Gastroesophageal sphincter (tissue), 4 donors: ENCODE measurements at regions not wholly inside any gene's neighbourhood (a gene's known extent, or its start where the extent isn't known, plus 50 kb on each side); places are given as distances from the start of the nearest gene placed in this dataset.
"Not testable (repeated sequence)": the region's sequence is repeated elsewhere in the genome, so short reads cannot be mapped to it uniquely, and the experiment has no call there.

Source experiments
- ATAC-seq: fragments of 150-250 bp; one replicate; pipeline ENCODE4 v1.9.1; 2016; ENCODE audit warnings: mild to moderate bottlenecking, moderate library complexity
- H3K27ac ChIP-seq, 4 donors: fragments of 200-600 bp; sonication (generic) in 3 of 4; 1 replicate in 3 of 4; 2 replicates in 1 of 4; pipeline ENCODE4 v1.5.1; 2016 to 2019
- H3K27me3 ChIP-seq: fragments of 200-600 bp; sonication (generic); one replicate; pipeline ENCODE4 v1.5.1; 2019
- H3K36me3 ChIP-seq, 2 donors: fragments of 200-600 bp; sonication (generic); one replicate each; pipeline ENCODE4 v1.5.1; 2019; ENCODE audit warnings: control low read depth in 1 of 2
- H3K4me1 ChIP-seq, 3 donors: fragments of 200-600 bp; sonication (generic); 1 replicate in 2 of 3; 2 replicates in 1 of 3; pipeline ENCODE4 v1.5.1; 2016 to 2019; ENCODE audit warnings: control low read depth in 2 of 3
- H3K4me3 ChIP-seq, 2 donors: fragments of 200-600 bp; sonication (generic); one replicate each; pipeline ENCODE4 v1.5.1; 2019; ENCODE audit warnings: mild to moderate bottlenecking in 1 of 2, moderate library complexity in 1 of 2
- H3K9me3 ChIP-seq, 3 donors: fragments of 200-600 bp; sonication (generic); one replicate each; pipeline ENCODE4 v1.5.1; 2017 to 2019; ENCODE audit warnings: control low read depth in 2 of 3
- EP300 ChIP-seq: sonication (generic); formaldehyde crosslinking; IDR thresholded peaks from one replicate; pipeline ENCODE4 v1.6.1; 2017; ENCODE audit warnings: antibody characterized with exemption, mild to moderate bottlenecking
- POLR2A ChIP-seq, 2 donors: fragments of 450-650 bp; IDR thresholded peaks; one replicate each; pipeline ENCODE4 v1.6.1; 2017; ENCODE audit warnings: antibody characterized with exemption in 2 of 2, mild to moderate bottlenecking in 2 of 2, moderate library complexity in 1 of 2
- POLR2AphosphoS5 ChIP-seq: sonication (generic); formaldehyde crosslinking; IDR thresholded peaks from one replicate; pipeline ENCODE4 v1.6.1; 2017; ENCODE audit warnings: antibody characterized with exemption
- WGBS, 2 donors: methylation state at CpG; one replicate each; pipeline ENCODE4 v1.1.5; 2018; ENCODE audit warnings: low coverage in 1 of 2; 5-methylcytosine and 5-hydroxymethylcytosine counted together
- TF ChIP-seq, protein P1 (sequence below), 4 experiments: fragments of 200-600 bp in 2 of 4; fragments of 450-650 bp in 2 of 4; sonication (generic) in 1 of 4; IDR thresholded peaks; one replicate each; pipeline ENCODE4 v1.5.1; 2017 to 2019; ENCODE audit warnings: antibody characterized with exemption in 4 of 4, mild to moderate bottlenecking in 2 of 4, moderate library complexity in 2 of 4

GRCh38 chr3:34886443-34886842 is 752.9 kb upstream of the ARPP21 start:
- Histone ChIP-seq H3K4me3 (no peak overlapping the region), H3K27me3 (no peaks in the 10 kb centered on the region), H3K36me3 (no peaks in the 10 kb centered on the region), H3K27ac (no peak overlapping the region), H3K9me3 (no peaks in the 10 kb centered on the region), H3K4me1 (no peaks in the 10 kb centered on the region)
- no peak for TF ChIP-seq EP300
- TF ChIP-seq, protein P1, sequence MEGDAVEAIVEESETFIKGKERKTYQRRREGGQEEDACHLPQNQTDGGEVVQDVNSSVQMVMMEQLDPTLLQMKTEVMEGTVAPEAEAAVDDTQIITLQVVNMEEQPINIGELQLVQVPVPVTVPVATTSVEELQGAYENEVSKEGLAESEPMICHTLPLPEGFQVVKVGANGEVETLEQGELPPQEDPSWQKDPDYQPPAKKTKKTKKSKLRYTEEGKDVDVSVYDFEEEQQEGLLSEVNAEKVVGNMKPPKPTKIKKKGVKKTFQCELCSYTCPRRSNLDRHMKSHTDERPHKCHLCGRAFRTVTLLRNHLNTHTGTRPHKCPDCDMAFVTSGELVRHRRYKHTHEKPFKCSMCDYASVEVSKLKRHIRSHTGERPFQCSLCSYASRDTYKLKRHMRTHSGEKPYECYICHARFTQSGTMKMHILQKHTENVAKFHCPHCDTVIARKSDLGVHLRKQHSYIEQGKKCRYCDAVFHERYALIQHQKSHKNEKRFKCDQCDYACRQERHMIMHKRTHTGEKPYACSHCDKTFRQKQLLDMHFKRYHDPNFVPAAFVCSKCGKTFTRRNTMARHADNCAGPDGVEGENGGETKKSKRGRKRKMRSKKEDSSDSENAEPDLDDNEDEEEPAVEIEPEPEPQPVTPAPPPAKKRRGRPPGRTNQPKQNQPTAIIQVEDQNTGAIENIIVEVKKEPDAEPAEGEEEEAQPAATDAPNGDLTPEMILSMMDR (IDR thresholded peaks at IDR 0.05) = no peak
- no peak for TF ChIP-seq POLR2AphosphoS5
- TF ChIP-seq POLR2A (IDR thresholded peaks at IDR 0.05) = no peak
- ATAC-seq = no peak
- WGBS, 2 donors = 19 to 31% methylated on average over 3 of the region's 4 CpGs

GRCh38 chr3:34889641-34890040 is 749.7 kb upstream of the ARPP21 start:
- 69% methylated on average over 2 of the region's 2 CpGs; no CpG with 5 or more reads in 1 of the 2 donors for WGBS, 2 donors
- no peak for ATAC-seq
- Histone ChIP-seq H3K36me3 (no peaks in the 10 kb centered on the region), H3K9me3 (no peaks in the 10 kb centered on the region), H3K27me3 (no peaks in the 10 kb centered on the region), H3K4me1 (no peaks in the 10 kb centered on the region), H3K4me3 (no peak overlapping the region), H3K27ac (no peak overlapping the region)
- TF ChIP-seq, protein P1 (IDR thresholded peaks at IDR 0.05) = no peak

GRCh38 chr3:34890247-34890646 is 749.1 kb upstream of the ARPP21 start:
- Histone ChIP-seq H3K4me3 (no peak overlapping the region), H3K36me3 (no peaks in the 10 kb centered on the region), H3K27me3 (no peaks in the 10 kb centered on the region), H3K27ac (no peak overlapping the region), H3K9me3 (no peaks in the 10 kb centered on the region), H3K4me1 (no peaks in the 10 kb centered on the region)
- TF ChIP-seq POLR2AphosphoS5 = no peak
- TF ChIP-seq, protein P1 (IDR thresholded peaks at IDR 0.05) = no peak
- no peak for ATAC-seq
- WGBS, 2 donors = 88 to 100% methylated on average over 1 of the region's 1 CpG

GRCh38 chr3:34891941-34892340 is 747.4 kb upstream of the ARPP21 start:
- TF ChIP-seq POLR2A (IDR thresholded peaks at IDR 0.05) = no peak
- no peak for TF ChIP-seq EP300
- TF ChIP-seq, protein P1 (IDR thresholded peaks at IDR 0.05) = no peak
- no peak for TF ChIP-seq POLR2AphosphoS5
- 68 to 79% methylated on average over 2 to 3 of the region's 3 CpGs for WGBS, 2 donors
- H3K4me1 ChIP-seq = no peaks in the 10 kb centered on the region
- no peaks in the 10 kb centered on the region for H3K27me3 ChIP-seq
- H3K27ac ChIP-seq = no peak overlapping the region
- no peak for ATAC-seq
- no peaks in the 10 kb centered on the region for H3K36me3 ChIP-seq
- no peaks in the 10 kb centered on the region for H3K9me3 ChIP-seq
- no peak overlapping the region for H3K4me3 ChIP-seq

DNA sequence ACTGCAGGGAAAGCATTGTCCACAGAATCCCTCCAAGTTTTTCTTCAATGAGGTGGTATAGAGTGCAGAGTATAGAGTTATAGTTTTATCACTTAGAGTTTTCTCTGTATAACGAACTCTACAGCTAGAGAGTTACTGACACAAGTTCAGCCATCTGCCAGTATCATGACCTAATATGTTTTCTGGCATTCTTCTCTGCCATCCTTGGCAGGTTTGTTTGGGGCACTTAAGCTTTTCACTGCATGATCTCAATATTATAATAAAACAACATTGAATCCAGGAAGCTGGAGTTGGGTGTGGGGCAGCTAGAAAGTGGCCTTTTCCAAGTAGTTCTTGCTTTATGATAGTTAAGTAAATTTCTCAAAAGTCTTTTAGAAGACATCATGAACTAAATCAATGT is 743.5 kb upstream of the ARPP21 start:
- no peak overlapping the region for H3K4me3 ChIP-seq
- no peaks in the 10 kb centered on the region for H3K4me1 ChIP-seq
- ATAC-seq = no peak
- 67 to 88% methylated on average over 1 of the region's 1 CpG for WGBS, 2 donors
- H3K9me3 ChIP-seq = no peaks in the 10 kb centered on the region
- TF ChIP-seq POLR2AphosphoS5 (no peak), EP300 (no peak), POLR2A (IDR thresholded peaks at IDR 0.05) (no peak)
- TF ChIP-seq, protein P1 (IDR thresholded peaks at IDR 0.05) = no peak
- H3K27me3 ChIP-seq = no peaks in the 10 kb centered on the region
- no peak overlapping the region for H3K27ac ChIP-seq
- H3K36me3 ChIP-seq = no peaks in the 10 kb centered on the region

DNA sequence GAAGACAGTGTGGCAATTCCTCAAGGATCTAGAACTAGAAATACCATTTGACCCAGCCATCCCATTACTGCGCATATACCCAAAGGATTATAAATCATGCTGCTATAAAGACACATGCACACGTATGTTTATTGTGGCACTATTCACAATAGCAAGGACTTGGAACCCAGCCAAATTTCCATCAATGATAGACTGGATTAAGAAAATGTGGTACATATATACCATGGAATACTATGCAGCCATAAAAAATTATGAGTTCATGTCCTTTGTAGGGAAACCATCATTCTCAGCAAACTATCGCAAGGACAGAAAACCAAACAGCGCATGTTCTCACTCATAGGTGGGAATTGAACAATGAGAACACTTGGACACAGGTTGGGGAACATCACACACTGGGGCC is 729.6 kb upstream of the ARPP21 start:
- not testable (repeated sequence) for H3K4me3 ChIP-seq, H3K27me3 ChIP-seq, H3K9me3 ChIP-seq, H3K36me3 ChIP-seq, ATAC-seq, H3K4me1 ChIP-seq, H3K27ac ChIP-seq
- WGBS, 2 donors = 89 to 94% methylated on average over 3 to 4 of the region's 4 CpGs
